ENCODE measurements at regions not wholly inside any gene's neighbourhood (a gene's known extent, or its start where the extent isn't known, plus 50 kb on each side); places are given as distances from the start of the nearest gene placed in this dataset.

DNA sequence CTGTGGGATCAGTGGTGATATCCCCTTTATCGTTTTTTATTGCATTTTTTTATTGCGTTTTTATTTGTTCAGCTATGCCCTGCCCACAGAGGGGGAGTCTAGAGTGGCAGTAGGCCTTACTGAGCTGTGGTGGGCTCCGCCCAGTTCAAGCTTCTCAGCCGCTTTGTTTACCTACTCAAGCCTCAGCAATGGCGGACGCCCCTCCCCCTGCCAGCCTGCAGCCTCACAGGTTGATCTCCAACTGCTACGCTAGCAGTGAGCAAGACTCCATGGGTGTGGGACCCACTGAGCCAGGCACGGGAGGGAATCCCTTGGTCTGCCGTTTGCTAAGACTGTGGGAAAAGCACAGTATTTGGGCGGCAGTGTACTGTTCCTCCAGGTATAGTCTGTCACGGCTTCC is 500.6 kb upstream of the MCTP2 start:
- no peak for DNase-seq (ENCODE audit: low read depth)
- H3K4me3 ChIP-seq (ENCODE audit: low read depth, low read length), result no peak overlapping the region
- TF ChIP-seq, protein P1, sequence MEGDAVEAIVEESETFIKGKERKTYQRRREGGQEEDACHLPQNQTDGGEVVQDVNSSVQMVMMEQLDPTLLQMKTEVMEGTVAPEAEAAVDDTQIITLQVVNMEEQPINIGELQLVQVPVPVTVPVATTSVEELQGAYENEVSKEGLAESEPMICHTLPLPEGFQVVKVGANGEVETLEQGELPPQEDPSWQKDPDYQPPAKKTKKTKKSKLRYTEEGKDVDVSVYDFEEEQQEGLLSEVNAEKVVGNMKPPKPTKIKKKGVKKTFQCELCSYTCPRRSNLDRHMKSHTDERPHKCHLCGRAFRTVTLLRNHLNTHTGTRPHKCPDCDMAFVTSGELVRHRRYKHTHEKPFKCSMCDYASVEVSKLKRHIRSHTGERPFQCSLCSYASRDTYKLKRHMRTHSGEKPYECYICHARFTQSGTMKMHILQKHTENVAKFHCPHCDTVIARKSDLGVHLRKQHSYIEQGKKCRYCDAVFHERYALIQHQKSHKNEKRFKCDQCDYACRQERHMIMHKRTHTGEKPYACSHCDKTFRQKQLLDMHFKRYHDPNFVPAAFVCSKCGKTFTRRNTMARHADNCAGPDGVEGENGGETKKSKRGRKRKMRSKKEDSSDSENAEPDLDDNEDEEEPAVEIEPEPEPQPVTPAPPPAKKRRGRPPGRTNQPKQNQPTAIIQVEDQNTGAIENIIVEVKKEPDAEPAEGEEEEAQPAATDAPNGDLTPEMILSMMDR (conservative IDR thresholded peaks at IDR 0.05; ENCODE audit: low read depth, low read length), result no peak

DNA sequence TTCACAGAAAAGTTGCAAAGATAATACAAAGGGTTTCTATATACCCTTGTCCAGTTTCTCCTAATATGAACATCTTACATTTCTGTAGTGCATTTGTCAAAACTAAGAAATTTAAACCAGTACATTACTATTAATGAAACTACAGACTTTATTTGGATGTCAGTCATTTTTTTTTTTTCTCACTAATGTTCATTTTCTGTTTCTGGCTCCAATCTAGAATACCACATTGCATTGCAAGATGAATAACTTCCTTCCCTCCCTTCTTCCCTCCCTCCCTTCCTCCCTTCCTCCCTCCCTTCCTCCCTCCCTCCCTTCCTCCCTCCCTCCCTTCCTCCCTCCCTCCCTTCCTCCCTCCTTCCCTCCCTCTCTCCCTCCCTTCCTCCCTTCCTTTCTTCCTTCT is 509.2 kb upstream of the MCTP2 start:
- no peak overlapping the region for H3K4me3 ChIP-seq (ENCODE audit: low read depth, low read length)
- TF ChIP-seq, protein P1 (conservative IDR thresholded peaks at IDR 0.05; ENCODE audit: low read depth, low read length), result no peak
- DNase-seq (ENCODE audit: low read depth), result no peak

GRCh38 chr15:93720607-93721006 is 510.8 kb upstream of the MCTP2 start:
- TF ChIP-seq, protein P1 (conservative IDR thresholded peaks at IDR 0.05; ENCODE audit: low read depth, low read length), result no peak
- DNase-seq (ENCODE audit: low read depth), result no peak
- H3K4me3 ChIP-seq (ENCODE audit: low read depth, low read length), result no peak overlapping the region

DNA sequence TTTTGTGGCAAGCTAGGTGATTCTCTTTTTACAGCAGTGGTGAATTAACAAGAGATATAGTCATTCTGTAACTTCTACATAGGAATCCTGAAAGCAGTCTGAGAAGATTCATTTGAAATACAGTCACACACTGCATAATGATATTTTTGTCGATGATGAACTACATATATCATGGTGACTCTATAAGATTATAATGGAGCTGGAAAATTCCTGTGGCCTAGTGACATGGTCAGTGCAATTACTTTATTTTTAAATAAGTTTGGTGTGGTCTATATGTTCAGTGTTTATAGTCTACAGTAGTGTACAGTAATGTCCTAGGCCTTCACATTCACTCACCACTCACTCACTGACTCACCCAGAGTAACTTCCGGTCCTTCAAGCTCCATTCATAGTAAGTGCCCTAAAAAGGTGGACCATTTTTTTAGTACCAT is 511.4 kb upstream of the MCTP2 start:
- TF ChIP-seq, protein P1 (conservative IDR thresholded peaks at IDR 0.05; ENCODE audit: low read depth, low read length), result no peak
- DNase-seq (ENCODE audit: low read depth), result no peak
- no peak overlapping the region for H3K4me3 ChIP-seq (ENCODE audit: low read depth, low read length)

- DNase-seq (ENCODE audit: low read depth), result no peak
- no peak overlapping the region for H3K4me3 ChIP-seq (ENCODE audit: low read depth, low read length)
- TF ChIP-seq, protein P1 (conservative IDR thresholded peaks at IDR 0.05; ENCODE audit: low read depth, low read length), result no peak
Observed at GRCh38 chr15:93716615-93717231, 514.6 kb upstream of the MCTP2 start.

DNA sequence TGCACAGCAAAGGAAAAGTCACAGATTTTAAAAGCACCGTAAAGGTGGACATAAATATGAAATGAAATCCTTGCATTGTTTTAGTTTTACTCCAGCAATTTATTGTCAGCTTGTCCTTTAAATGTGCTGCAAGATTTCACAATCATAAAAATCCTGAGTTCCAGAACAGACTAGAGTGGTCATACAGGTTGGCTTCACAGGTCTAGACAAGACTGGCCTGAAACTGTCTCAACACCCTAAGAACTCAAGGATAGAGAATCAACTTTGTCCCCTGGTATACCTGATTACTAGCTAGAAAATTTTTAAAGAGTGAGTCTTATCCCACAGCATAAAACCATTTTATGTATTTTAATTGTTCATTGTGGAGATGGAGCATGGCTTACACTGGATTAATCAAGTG is 521.7 kb upstream of the MCTP2 start:
- TF ChIP-seq, protein P1 (conservative IDR thresholded peaks at IDR 0.05; ENCODE audit: low read depth, low read length), result no peak
- no peak for DNase-seq (ENCODE audit: low read depth)
- H3K4me3 ChIP-seq (ENCODE audit: low read depth, low read length), result no peak overlapping the region

GRCh38 chr15:93708724-93709445 is 522.5 kb upstream of the MCTP2 start:
- TF ChIP-seq, protein P1 (conservative IDR thresholded peaks at IDR 0.05; ENCODE audit: low read depth, low read length), result no peak
- DNase-seq (ENCODE audit: low read depth), result no peak
- no peak overlapping the region for H3K4me3 ChIP-seq (ENCODE audit: low read depth, low read length)

Data from choroid plexus epithelial cell (primary cell).